Activated CD8-positive, alpha-beta T cell treated with anti-CD3 and anti-CD28 coated beads for 36 hours (primary cell): ENCODE measurements at regions not wholly inside any gene's neighbourhood (a gene's known extent, or its start where the extent isn't known, plus 50 kb on each side); places are given as distances from the start of the nearest gene placed in this dataset.

Experiments used
- ATAC-seq: fragments of 200-7000 bp; cut with Tn5 transposase; one replicate; pipeline ENCODE4 v1.10.0; 2021; ENCODE audit warnings: mild to moderate bottlenecking, moderate library complexity
- CTCF ChIA-PET: fragments of 350-600 bp; sonication (Branson Sonifier 250); formaldehyde crosslinking; loops from one replicate; lab custom pipeline; 2021; ENCODE audit warnings: antibody characterized with exemption; lab: Charles Lee
- POLR2A ChIA-PET: fragments of 350-600 bp; sonication (Branson Sonifier 250); formaldehyde crosslinking; loops from one replicate; lab custom pipeline; 2021; ENCODE audit warnings: antibody characterized with exemption; lab: Charles Lee
- DNase-seq: peaks from one replicate; pipeline ENCODE4 v3.0.0-alpha.2; 2020
- H3K27ac Mint-ChIP-seq: one replicate; pipeline ENCODE4 v1.8.0; 2021; ENCODE audit warnings: mild to moderate bottlenecking, mixed read lengths
- H3K27me3 Mint-ChIP-seq: one replicate; pipeline ENCODE4 v1.8.0; 2021; ENCODE audit warnings: mixed read lengths
- H3K36me3 Mint-ChIP-seq: one replicate; pipeline ENCODE4 v1.8.0; 2021; ENCODE audit warnings: low read depth, mixed read lengths
- H3K4me1 Mint-ChIP-seq: one replicate; pipeline ENCODE4 v1.8.0; 2021; ENCODE audit warnings: low read depth, mixed read lengths
- H3K4me3 Mint-ChIP-seq: one replicate; pipeline ENCODE4 v1.8.0; 2021; ENCODE audit warnings: mild to moderate bottlenecking, moderate library complexity, mixed read lengths
- H3K9me3 Mint-ChIP-seq: one replicate; pipeline ENCODE4 v1.8.0; 2021; ENCODE audit warnings: mixed read lengths
- intact Hi-C: fragments of 100-400 bp; cut with micrococcal nuclease; formaldehyde crosslinking; loops from one replicate; pipeline ENCODE4 v1.10.0; 2022
- TF ChIP-seq, protein P1 (sequence below): fragments of 200-600 bp; IDR thresholded peaks from one replicate; pipeline ENCODE4 v1.8.0; 2022; ENCODE audit warnings: antibody characterized with exemption, mild to moderate bottlenecking

DNA sequence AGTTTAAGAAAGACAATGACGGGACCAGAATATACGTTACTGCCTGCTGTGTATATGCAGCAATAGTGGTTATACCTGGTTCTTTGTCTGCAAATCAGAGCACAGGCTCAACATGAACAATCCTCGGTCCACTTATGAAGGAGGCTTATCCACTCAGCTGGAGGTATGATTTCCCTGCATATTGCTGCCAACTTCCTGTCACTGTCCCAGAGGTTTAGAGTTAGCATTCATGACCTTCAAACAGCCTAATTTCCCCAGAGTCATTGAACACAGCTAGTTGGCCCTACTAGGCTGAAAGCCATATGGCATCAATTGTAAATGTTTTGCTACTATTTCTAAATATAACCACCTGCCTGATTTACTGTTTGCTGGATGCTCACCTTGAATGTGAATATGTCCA is 224.9 kb upstream of the ZNF717 start:
- no peaks in the 10 kb centered on the region for H3K27me3 Mint-ChIP-seq
- no peak for ATAC-seq
- CTCF ChIA-PET = no interaction called here

DNA sequence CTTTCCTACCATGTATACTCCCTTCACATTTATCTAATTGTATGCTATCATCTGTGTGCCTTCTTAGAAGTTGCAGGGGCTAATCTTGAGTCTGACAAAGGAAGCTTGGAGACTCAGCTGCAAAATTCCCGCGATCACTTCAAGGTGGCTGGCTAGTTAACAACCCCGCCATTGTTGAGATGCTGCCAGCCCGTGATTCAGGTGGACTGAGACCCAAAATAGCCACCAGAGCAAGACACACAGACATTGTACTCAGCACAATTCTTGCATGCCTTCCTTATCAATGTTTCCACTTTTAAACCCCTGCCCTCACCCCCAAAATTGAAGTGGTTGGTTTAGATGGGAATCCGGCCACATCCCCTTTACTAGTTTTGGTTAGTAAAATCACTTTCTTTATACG is 225.8 kb upstream of the ZNF717 start:
- Mint-ChIP-seq H3K27me3 (no peaks in the 10 kb centered on the region), H3K36me3 (no peaks in the 10 kb centered on the region), H3K9me3 (peaks cover 4% of the 10 kb centered on the region), H3K27ac (no peak overlapping the region), H3K4me1 (no peaks in the 10 kb centered on the region), H3K4me3 (no peak overlapping the region)
- ChIA-PET CTCF (no interaction called here), POLR2A (no interaction called here)
- no peak for DNase-seq
- TF ChIP-seq, protein P1, sequence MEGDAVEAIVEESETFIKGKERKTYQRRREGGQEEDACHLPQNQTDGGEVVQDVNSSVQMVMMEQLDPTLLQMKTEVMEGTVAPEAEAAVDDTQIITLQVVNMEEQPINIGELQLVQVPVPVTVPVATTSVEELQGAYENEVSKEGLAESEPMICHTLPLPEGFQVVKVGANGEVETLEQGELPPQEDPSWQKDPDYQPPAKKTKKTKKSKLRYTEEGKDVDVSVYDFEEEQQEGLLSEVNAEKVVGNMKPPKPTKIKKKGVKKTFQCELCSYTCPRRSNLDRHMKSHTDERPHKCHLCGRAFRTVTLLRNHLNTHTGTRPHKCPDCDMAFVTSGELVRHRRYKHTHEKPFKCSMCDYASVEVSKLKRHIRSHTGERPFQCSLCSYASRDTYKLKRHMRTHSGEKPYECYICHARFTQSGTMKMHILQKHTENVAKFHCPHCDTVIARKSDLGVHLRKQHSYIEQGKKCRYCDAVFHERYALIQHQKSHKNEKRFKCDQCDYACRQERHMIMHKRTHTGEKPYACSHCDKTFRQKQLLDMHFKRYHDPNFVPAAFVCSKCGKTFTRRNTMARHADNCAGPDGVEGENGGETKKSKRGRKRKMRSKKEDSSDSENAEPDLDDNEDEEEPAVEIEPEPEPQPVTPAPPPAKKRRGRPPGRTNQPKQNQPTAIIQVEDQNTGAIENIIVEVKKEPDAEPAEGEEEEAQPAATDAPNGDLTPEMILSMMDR = no peak
- no peak for ATAC-seq
- intact Hi-C loops = no loop called here

More for the DNA sequence above, 224.9 kb upstream of the ZNF717 start:
- Mint-ChIP-seq H3K9me3 (peaks cover 5% of the 10 kb centered on the region), H3K4me3 (no peak overlapping the region), H3K4me1 (no peaks in the 10 kb centered on the region), H3K36me3 (no peaks in the 10 kb centered on the region), H3K27ac (no peak overlapping the region)
- intact Hi-C loops = no loop called here
- TF ChIP-seq, protein P1 = no peak
- POLR2A ChIA-PET = no interaction called here
- no peak for DNase-seq

DNA sequence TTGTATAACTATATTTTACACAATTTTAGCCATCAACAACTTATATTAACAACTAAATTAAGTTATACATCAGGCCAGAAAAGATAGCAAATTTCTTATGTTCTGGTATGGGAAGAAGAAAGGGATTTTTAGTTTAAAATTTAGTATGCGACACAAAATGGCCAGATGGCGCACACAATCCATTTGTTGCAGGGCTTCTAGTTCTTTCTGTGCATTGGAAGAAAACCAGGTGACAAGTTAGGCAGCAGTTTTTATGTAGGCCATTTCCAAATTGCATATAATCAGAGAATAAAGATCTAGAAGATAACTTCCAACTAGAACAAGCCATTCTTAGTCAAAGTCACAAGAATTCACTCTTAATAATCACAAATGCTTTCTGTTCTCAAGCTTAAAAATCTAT is 230.1 kb upstream of the ZNF717 start:
- POLR2A ChIA-PET = no interaction called here
- Mint-ChIP-seq H3K9me3 (no peaks in the 10 kb centered on the region), H3K4me1 (no peaks in the 10 kb centered on the region), H3K4me3 (no peak overlapping the region), H3K36me3 (no peaks in the 10 kb centered on the region), H3K27ac (no peak overlapping the region), H3K27me3 (no peaks in the 10 kb centered on the region)
- TF ChIP-seq, protein P1 = no peak
- intact Hi-C loops = no loop called here
- CTCF ChIA-PET = no interaction called here
- no peak for ATAC-seq
- DNase-seq = no peak

DNA sequence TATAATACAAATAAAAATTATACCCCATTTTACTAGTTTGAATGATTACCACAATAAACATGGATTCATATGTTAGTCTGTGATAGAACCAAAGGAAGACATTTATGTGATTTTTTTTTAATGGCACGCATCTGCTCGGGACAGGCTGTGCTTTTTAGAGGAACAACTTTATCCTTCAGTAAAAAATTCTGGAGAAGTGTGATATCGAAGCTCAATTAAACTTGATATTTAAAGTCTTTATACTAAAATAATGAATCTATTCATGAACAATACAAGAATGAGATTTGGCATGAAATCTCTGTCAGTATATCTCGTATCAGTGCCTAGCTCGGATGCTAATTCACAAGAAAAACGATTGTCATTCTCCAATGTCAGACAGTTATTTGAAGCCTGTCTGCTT is 230.8 kb upstream of the ZNF717 start:
- POLR2A ChIA-PET = no interaction called here
- intact Hi-C loops = no loop called here
- H3K4me3 Mint-ChIP-seq = no peak overlapping the region
- TF ChIP-seq, protein P1 = no peak
- H3K4me1 Mint-ChIP-seq = no peaks in the 10 kb centered on the region
- DNase-seq (no peak), ATAC-seq (no peak)
- H3K27me3 Mint-ChIP-seq = no peaks in the 10 kb centered on the region
- H3K9me3 Mint-ChIP-seq = no peaks in the 10 kb centered on the region
- CTCF ChIA-PET = interaction anchor here (0.6 kb wide), 1 partner anchor 1059 kb away, joined by 3 read pairs; no protein-coding TSS in a partner anchor
- no peaks in the 10 kb centered on the region for H3K36me3 Mint-ChIP-seq
- H3K27ac Mint-ChIP-seq = no peak overlapping the region

DNA sequence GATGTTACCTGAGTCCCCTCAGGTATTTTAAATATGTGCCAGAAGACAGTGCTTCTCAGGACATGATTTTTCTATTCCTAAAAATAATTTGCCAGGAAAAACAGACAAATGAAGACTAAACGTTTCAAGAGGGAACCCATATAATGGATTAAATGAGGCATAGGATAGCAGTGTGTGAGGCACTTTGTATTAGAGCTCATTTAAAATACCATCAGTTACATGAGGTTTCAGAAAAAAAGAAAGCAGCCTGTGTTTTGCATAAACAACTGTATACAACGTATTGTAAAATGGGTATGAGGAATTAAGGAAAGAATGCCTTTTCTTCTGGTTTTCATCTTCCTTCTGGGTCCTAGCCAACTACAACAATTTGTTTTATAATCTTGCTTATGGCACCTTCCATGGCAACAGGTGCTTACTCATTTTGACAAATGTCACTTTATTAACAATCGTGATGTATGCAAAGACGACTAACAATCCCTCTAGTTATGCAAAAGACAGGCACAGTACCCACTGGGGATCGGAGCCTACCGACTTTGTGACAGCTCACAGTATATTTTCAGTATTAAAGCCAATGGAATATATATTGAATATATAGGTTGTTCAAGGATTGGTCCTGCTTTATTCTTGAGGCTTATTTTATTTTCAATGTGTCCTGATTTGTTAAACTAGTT is 231.6 kb upstream of the ZNF717 start:
- H3K9me3 Mint-ChIP-seq = no peaks in the 10 kb centered on the region
- no peaks in the 10 kb centered on the region for H3K4me1 Mint-ChIP-seq
- intact Hi-C loops = no loop called here
- ChIA-PET POLR2A (no interaction called here), CTCF (interaction anchor here (0.6 kb wide), 1 partner anchor 1060 kb away, joined by 3 read pairs; no protein-coding TSS in a partner anchor)
- TF ChIP-seq, protein P1 = no peak
- ATAC-seq = no peak
- no peak overlapping the region for H3K4me3 Mint-ChIP-seq
- no peaks in the 10 kb centered on the region for H3K36me3 Mint-ChIP-seq
- no peaks in the 10 kb centered on the region for H3K27me3 Mint-ChIP-seq
- no peak overlapping the region for H3K27ac Mint-ChIP-seq
- no peak for DNase-seq
